ENCODE measurements at regions not wholly inside any gene's neighbourhood (a gene's known extent, or its start where the extent isn't known, plus 50 kb on each side); places are given as distances from the start of the nearest gene placed in this dataset.
A peak's percentile ranks its signal among the peaks of the same experiment; 100 is the strongest.

DNA sequence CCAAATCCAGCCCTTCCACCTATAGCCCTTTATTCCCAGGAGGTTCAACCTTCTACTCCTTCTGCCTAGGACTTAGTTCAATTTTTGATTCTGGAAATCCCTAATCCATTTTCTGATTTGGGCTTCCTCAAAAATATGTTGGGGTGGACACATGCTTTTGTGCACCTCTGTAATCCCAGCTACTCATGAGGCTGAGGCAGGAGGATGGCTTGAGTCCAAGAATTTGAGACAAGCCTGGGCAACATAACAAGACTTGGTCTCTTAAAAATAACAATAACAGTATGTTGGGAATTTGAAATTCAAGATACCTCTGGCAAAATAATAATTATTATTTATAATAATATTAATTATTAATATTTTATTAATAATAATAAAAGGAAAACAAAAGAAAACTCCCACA, 188.7 kb upstream of the TLE4 start:
- H4K5ac ChIP-seq (ENCODE audit: insufficient read length, low read depth, low read length) = no peak overlapping the region
- H2BK120ac ChIP-seq (replicated peaks; ENCODE audit: low read depth, low read length) = no peak overlapping the region
- no peak overlapping the region for H3K14ac ChIP-seq (ENCODE audit: insufficient read length)
- no peak overlapping the region for H2AFZ ChIP-seq (ENCODE audit: low read length)
- DNase-seq (ENCODE audit: low read depth in 1 of 2, low spot score in 2 of 2) = no peak
- H4K91ac ChIP-seq (replicated peaks; ENCODE audit: insufficient read length, low read length) = no peak overlapping the region
- H3K4me2 ChIP-seq (ENCODE audit: insufficient read depth in 1 of 2, low read depth in 2 of 2, low read length in 2 of 2) = no peak overlapping the region
- no peak overlapping the region for H3K56ac ChIP-seq (replicated peaks; ENCODE audit: insufficient read length, low read depth, low read length)
- no peak overlapping the region for H3K4ac ChIP-seq (replicated peaks; ENCODE audit: insufficient read length, low read depth, low read length)
- TF ChIP-seq FOSL1 (IDR thresholded peaks at IDR 0.05; ENCODE audit: insufficient read depth, low read depth, low read length) (no peak), RFX5 (IDR thresholded peaks at IDR 0.05; ENCODE audit: borderline replicate concordance, low read depth, low read length) (no peak), SP2 (IDR thresholded peaks at IDR 0.05; ENCODE audit: low read length) (no peak), POLR2AphosphoS5 (IDR thresholded peaks at IDR 0.05; ENCODE audit: low read depth, low read length) (no peak), TAF1 (IDR thresholded peaks at IDR 0.05; ENCODE audit: low read depth, low read length) (no peak), JUN (IDR thresholded peaks at IDR 0.05; ENCODE audit: low read depth, low read length) (no peak), POU5F1 (IDR thresholded peaks at IDR 0.05; ENCODE audit: low read depth, low read length) (no peak), TCF12 (IDR thresholded peaks at IDR 0.05; ENCODE audit: low read depth, low read length) (no peak), GABPA (IDR thresholded peaks at IDR 0.05; ENCODE audit: borderline replicate concordance, insufficient read depth, low read length) (no peak), ASH2L (IDR thresholded peaks at IDR 0.05; ENCODE audit: low read length) (no peak), KDM5A (IDR thresholded peaks at IDR 0.05; ENCODE audit: low read length) (no peak), TEAD4 (IDR thresholded peaks at IDR 0.05; ENCODE audit: low read depth, low read length) (no peak)
- TF ChIP-seq, protein P1, sequence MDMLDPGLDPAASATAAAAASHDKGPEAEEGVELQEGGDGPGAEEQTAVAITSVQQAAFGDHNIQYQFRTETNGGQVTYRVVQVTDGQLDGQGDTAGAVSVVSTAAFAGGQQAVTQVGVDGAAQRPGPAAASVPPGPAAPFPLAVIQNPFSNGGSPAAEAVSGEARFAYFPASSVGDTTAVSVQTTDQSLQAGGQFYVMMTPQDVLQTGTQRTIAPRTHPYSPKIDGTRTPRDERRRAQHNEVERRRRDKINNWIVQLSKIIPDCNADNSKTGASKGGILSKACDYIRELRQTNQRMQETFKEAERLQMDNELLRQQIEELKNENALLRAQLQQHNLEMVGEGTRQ (IDR thresholded peaks at IDR 0.05; ENCODE audit: low read length) = no peak
- TF ChIP-seq, protein P2, sequence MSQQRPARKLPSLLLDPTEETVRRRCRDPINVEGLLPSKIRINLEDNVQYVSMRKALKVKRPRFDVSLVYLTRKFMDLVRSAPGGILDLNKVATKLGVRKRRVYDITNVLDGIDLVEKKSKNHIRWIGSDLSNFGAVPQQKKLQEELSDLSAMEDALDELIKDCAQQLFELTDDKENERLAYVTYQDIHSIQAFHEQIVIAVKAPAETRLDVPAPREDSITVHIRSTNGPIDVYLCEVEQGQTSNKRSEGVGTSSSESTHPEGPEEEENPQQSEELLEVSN (IDR thresholded peaks at IDR 0.05) = no peak
- H2AK5ac ChIP-seq (ENCODE audit: low read depth, low read length) = no peak overlapping the region
- H3K4me3 ChIP-seq (ENCODE audit: extremely low read depth in 1 of 4, insufficient read depth in 2 of 4, low read depth in 3 of 4, low read length in 4 of 4) = no peak overlapping the region
- 0 out of 2 replicates have a peak overlapping the region, but pooled peaks have one; percentile 93 for H2BK15ac ChIP-seq (ENCODE audit: low read length)
- H3K27ac ChIP-seq (ENCODE audit: low read depth, low read length) = no peak overlapping the region
- no peak overlapping the region for H2BK5ac ChIP-seq (ENCODE audit: low read depth, low read length)
- H3K23me2 ChIP-seq (ENCODE audit: low read depth, low read length) = no peaks in the 10 kb centered on the region
- no peaks in the 10 kb centered on the region for H3K36me3 ChIP-seq (ENCODE audit: control insufficient read depth in 2 of 4, insufficient read depth in 4 of 4, low read length in 3 of 4)
- no peaks in the 10 kb centered on the region for H3K4me1 ChIP-seq (replicated peaks in 1 of 4; ENCODE audit: control insufficient read depth in 3 of 4, insufficient read depth in 4 of 4, low read length in 3 of 4)
- no peak overlapping the region for H3K18ac ChIP-seq (ENCODE audit: extremely low read depth, low read length)
- CTCF ChIA-PET (ENCODE audit: partially characterized antibody) = interaction anchor here (0.7 kb wide), 1 partner anchor 35 kb away, joined by 3 read pairs; no protein-coding TSS in a partner anchor
- no peaks in the 10 kb centered on the region for H3K79me2 ChIP-seq (ENCODE audit: control insufficient read depth in 1 of 2, insufficient read depth in 2 of 2, low read length in 2 of 2)
- H4K20me1 ChIP-seq (replicated peaks in 1 of 2; ENCODE audit: control insufficient read depth in 1 of 2, insufficient read depth in 2 of 2, low read length in 2 of 2) = no peaks in the 10 kb centered on the region
- FAIRE-seq = no peak
- no peak overlapping the region for H3K23ac ChIP-seq (ENCODE audit: insufficient read length)
- POLR2A ChIA-PET (ENCODE audit: partially characterized antibody) = no interaction called here
- no peaks in the 10 kb centered on the region for H3K27me3 ChIP-seq (replicated peaks in 1 of 4; ENCODE audit: control insufficient read depth in 3 of 4, extremely low read depth in 1 of 4, insufficient read depth in 3 of 4, low read length in 3 of 4)
- no peak overlapping the region for H2BK12ac ChIP-seq (ENCODE audit: low read depth, low read length)
- H2BK20ac ChIP-seq (ENCODE audit: low read length) = no peak overlapping the region
- H3K9me3 ChIP-seq (ENCODE audit: insufficient read depth in 2 of 2, low read depth in 1 of 2, low read length in 1 of 2) = peaks cover 4 to 7% of the 10 kb centered on the region in 2 experiments; a peak in 1 of 4 replicates
- no peaks in the 10 kb centered on the region for H3K79me1 ChIP-seq (ENCODE audit: low read depth, low read length)
- H4K8ac ChIP-seq (ENCODE audit: extremely low read depth, insufficient read depth, low read length) = no peak overlapping the region
- no peak overlapping the region for H3K9ac ChIP-seq (replicated peaks in 1 of 4; ENCODE audit: extremely low read depth in 1 of 4, low read depth in 3 of 4, low read length in 3 of 4)
